ENCODE measurements at regions not wholly inside any gene's neighbourhood (a gene's known extent, or its start where the extent isn't known, plus 50 kb on each side); places are given as distances from the start of the nearest gene placed in this dataset.

DNA sequence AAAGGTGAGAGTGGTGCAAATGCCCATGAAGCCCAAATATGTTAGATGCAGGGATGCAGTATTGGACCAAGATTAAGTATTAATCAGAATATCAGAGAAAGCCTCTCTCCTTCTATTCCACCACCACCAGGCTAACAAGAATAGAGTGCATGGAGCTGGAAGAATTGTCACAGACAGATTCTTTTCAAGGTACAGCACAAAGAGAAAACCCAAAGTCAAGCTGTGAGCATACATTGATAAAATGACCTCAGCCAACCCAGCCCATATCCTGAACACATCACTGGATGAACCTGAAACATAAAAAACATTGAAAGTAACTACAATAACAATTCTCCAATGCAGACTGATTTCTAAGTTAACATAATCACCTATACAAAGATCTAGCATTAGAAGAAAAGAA, 445.7 kb upstream of the NETO1 start:
- no peak overlapping the region for H3K4me3 ChIP-seq (ENCODE audit: low read depth, low read length)
- no peaks in the 10 kb centered on the region for H3K4me1 ChIP-seq (ENCODE audit: control insufficient read depth in 1 of 2, insufficient read depth in 2 of 2, low read length in 2 of 2)
- no peak overlapping the region for H4K91ac ChIP-seq (ENCODE audit: low read depth, low read length)
- no peaks in the 10 kb centered on the region for H3K27me3 ChIP-seq (ENCODE audit: insufficient read depth, low read length)
- no peaks in the 10 kb centered on the region for H3K36me3 ChIP-seq (ENCODE audit: control insufficient read depth in 1 of 2, insufficient read depth in 2 of 2, low read length in 2 of 2)
- no peak overlapping the region for H4K8ac ChIP-seq (ENCODE audit: low read depth, low read length)
- H3K18ac ChIP-seq (ENCODE audit: low read length), result no peak overlapping the region
- no peak overlapping the region for H2AFZ ChIP-seq (ENCODE audit: insufficient read depth, low read length, poor library complexity)
- no peak for DNase-seq
- H2BK5ac ChIP-seq (ENCODE audit: low read depth, low read length, poor library complexity), result no peak overlapping the region
- no peak overlapping the region for H4K12ac ChIP-seq (ENCODE audit: low read depth, low read length)
- H3K79me2 ChIP-seq (ENCODE audit: control insufficient read depth, insufficient read depth, low read length, poor library complexity), result no peaks in the 10 kb centered on the region
- no peak overlapping the region for H3K4me2 ChIP-seq (ENCODE audit: low read length)
- no peak overlapping the region for H2AK5ac ChIP-seq (ENCODE audit: low read length)
- no peaks in the 10 kb centered on the region for H3K79me1 ChIP-seq (ENCODE audit: low read length)
- no peaks in the 10 kb centered on the region for H3K9me3 ChIP-seq (ENCODE audit: insufficient read depth, low read depth, low read length)
- H3K23ac ChIP-seq (ENCODE audit: low read length), result no peak overlapping the region
- no peak overlapping the region for H3K14ac ChIP-seq (ENCODE audit: low read length)
- H3K27ac ChIP-seq (ENCODE audit: low read depth, low read length), result no peak overlapping the region
- H3K4ac ChIP-seq (ENCODE audit: low read depth, low read length), result no peak overlapping the region
- no peak overlapping the region for H2BK120ac ChIP-seq (ENCODE audit: insufficient read depth, low read length, poor library complexity)
- no peak overlapping the region for H3K9ac ChIP-seq (ENCODE audit: low read length)
- H2BK12ac ChIP-seq (ENCODE audit: low read length), result no peak overlapping the region

DNA sequence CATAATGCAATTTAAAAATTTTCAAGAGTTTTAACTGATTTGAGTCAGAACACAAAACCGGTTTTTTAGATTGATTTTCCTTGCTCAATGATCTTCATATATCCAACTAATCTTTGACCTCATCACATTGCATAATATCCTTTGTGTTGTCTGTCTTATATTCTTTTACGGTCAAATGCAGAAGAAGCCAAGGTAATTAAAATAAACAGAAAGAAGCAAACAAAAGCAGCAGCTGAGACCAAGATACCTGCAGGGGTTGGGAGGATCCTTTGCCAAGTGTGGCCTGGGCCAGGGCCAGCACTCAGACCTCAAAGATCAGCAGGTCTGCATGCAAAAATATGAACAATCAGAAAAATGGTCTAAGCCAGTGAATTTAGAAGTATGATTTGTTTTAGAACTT, 428.9 kb upstream of the NETO1 start:
- no peak overlapping the region for H3K14ac ChIP-seq (ENCODE audit: low read length)
- H3K27me3 ChIP-seq (ENCODE audit: insufficient read depth, low read length), result no peaks in the 10 kb centered on the region
- no peak overlapping the region for H3K9ac ChIP-seq (ENCODE audit: low read length)
- no peak overlapping the region for H3K4me2 ChIP-seq (ENCODE audit: low read length)
- no CpG with 5 or more reads among the region's 2 CpGs for WGBS (ENCODE audit: extremely low coverage, insufficient coverage, insufficient read length)
- H4K91ac ChIP-seq (ENCODE audit: low read depth, low read length), result no peak overlapping the region
- H4K8ac ChIP-seq (ENCODE audit: low read depth, low read length), result no peak overlapping the region
- H3K18ac ChIP-seq (ENCODE audit: low read length), result no peak overlapping the region
- H2BK120ac ChIP-seq (ENCODE audit: insufficient read depth, low read length, poor library complexity), result no peak overlapping the region
- no peak overlapping the region for H2AK5ac ChIP-seq (ENCODE audit: low read length)
- H2BK5ac ChIP-seq (ENCODE audit: low read depth, low read length, poor library complexity), result no peak overlapping the region
- no peaks in the 10 kb centered on the region for H3K9me3 ChIP-seq (ENCODE audit: insufficient read depth, low read depth, low read length)
- no peak overlapping the region for H2AFZ ChIP-seq (ENCODE audit: insufficient read depth, low read length, poor library complexity)
- no peak for DNase-seq
- H4K12ac ChIP-seq (ENCODE audit: low read depth, low read length), result no peak overlapping the region
- no peaks in the 10 kb centered on the region for H3K79me1 ChIP-seq (ENCODE audit: low read length)
- H3K36me3 ChIP-seq (ENCODE audit: control insufficient read depth in 1 of 2, insufficient read depth in 2 of 2, low read length in 2 of 2), result no peaks in the 10 kb centered on the region
- no peak overlapping the region for H3K4me3 ChIP-seq (ENCODE audit: low read depth, low read length)
- no peak overlapping the region for H3K27ac ChIP-seq (ENCODE audit: low read depth, low read length)
- no peak overlapping the region for H3K4ac ChIP-seq (ENCODE audit: low read depth, low read length)
- H2BK12ac ChIP-seq (ENCODE audit: low read length), result no peak overlapping the region
- no peak overlapping the region for H3K23ac ChIP-seq (ENCODE audit: low read length)
- H3K4me1 ChIP-seq (ENCODE audit: control insufficient read depth in 1 of 2, insufficient read depth in 2 of 2, low read length in 2 of 2), result no peaks in the 10 kb centered on the region
- no peaks in the 10 kb centered on the region for H3K79me2 ChIP-seq (ENCODE audit: control insufficient read depth, insufficient read depth, low read length, poor library complexity)

DNA sequence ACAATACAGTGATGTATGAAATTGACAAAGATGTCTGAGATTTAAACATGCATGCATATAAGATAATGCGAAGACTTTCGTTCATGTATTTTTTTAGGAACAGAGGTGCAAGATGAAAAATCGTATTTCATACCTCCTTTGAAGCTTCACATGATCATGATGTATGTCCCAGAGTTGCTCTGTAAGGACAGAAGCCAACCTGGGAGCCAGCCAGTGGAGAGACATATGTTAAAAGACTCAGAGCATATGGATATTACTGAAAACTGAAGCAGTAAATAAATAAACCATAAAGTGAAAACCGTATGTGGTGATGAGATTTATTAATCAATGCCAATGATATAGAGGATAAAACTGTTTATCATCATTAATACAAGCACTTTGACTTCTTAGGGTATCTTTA, 424.4 kb upstream of the NETO1 start:
- Histone ChIP-seq H3K27ac (ENCODE audit: low read depth, low read length) (no peak overlapping the region), H3K79me1 (ENCODE audit: low read length) (no peaks in the 10 kb centered on the region), H3K4ac (ENCODE audit: low read depth, low read length) (no peak overlapping the region), H2AFZ (ENCODE audit: insufficient read depth, low read length, poor library complexity) (no peak overlapping the region), H3K9me3 (ENCODE audit: insufficient read depth, low read depth, low read length) (no peaks in the 10 kb centered on the region), H3K27me3 (ENCODE audit: insufficient read depth, low read length) (no peaks in the 10 kb centered on the region), H2BK5ac (ENCODE audit: low read depth, low read length, poor library complexity) (no peak overlapping the region), H4K8ac (ENCODE audit: low read depth, low read length) (no peak overlapping the region), H2AK5ac (ENCODE audit: low read length) (no peak overlapping the region), H2BK120ac (ENCODE audit: insufficient read depth, low read length, poor library complexity) (no peak overlapping the region), H3K9ac (ENCODE audit: low read length) (no peak overlapping the region), H4K91ac (ENCODE audit: low read depth, low read length) (no peak overlapping the region), H3K14ac (ENCODE audit: low read length) (no peak overlapping the region), H2BK12ac (ENCODE audit: low read length) (no peak overlapping the region), H3K23ac (ENCODE audit: low read length) (no peak overlapping the region), H3K79me2 (ENCODE audit: control insufficient read depth, insufficient read depth, low read length, poor library complexity) (no peaks in the 10 kb centered on the region), H3K18ac (ENCODE audit: low read length) (no peak overlapping the region), H3K4me3 (ENCODE audit: low read depth, low read length) (no peak overlapping the region), H3K36me3 (ENCODE audit: control insufficient read depth in 1 of 2, insufficient read depth in 2 of 2, low read length in 2 of 2) (no peaks in the 10 kb centered on the region), H3K4me2 (ENCODE audit: low read length) (no peak overlapping the region), H4K12ac (ENCODE audit: low read depth, low read length) (no peak overlapping the region), H3K4me1 (ENCODE audit: control insufficient read depth in 1 of 2, insufficient read depth in 2 of 2, low read length in 2 of 2) (no peaks in the 10 kb centered on the region)
- DNase-seq, result no peak
- WGBS (ENCODE audit: extremely low coverage, insufficient coverage, insufficient read length), result no CpG with 5 or more reads among the region's 4 CpGs

DNA sequence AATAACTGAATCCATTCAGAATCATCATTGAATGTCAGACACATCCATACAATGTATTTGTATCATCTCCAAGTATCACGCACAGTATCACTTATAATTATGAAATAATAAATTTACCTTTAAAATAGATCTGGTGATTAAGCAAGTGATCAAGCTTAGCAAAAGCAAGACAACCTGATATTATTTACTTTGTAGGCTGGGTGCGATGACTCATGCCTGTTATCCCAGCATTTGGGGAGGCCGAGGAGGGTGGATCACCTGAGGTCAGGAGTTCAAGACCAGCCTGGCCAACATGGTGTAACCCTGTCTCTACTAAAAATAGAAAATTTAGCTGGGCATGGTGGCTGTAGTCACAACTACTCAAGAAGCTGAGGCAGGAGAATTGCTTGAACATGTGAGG, 421.0 kb upstream of the NETO1 start:
- Histone ChIP-seq H3K4ac (ENCODE audit: low read depth, low read length) (no peak overlapping the region), H3K79me1 (ENCODE audit: low read length) (no peaks in the 10 kb centered on the region), H2BK5ac (ENCODE audit: low read depth, low read length, poor library complexity) (no peak overlapping the region), H4K8ac (ENCODE audit: low read depth, low read length) (no peak overlapping the region), H2AK5ac (ENCODE audit: low read length) (no peak overlapping the region), H2BK12ac (ENCODE audit: low read length) (no peak overlapping the region), H3K9me3 (ENCODE audit: insufficient read depth, low read depth, low read length) (no peaks in the 10 kb centered on the region), H3K4me1 (ENCODE audit: control insufficient read depth in 1 of 2, insufficient read depth in 2 of 2, low read length in 2 of 2) (no peaks in the 10 kb centered on the region), H3K27me3 (ENCODE audit: insufficient read depth, low read length) (no peaks in the 10 kb centered on the region), H2BK120ac (ENCODE audit: insufficient read depth, low read length, poor library complexity) (no peak overlapping the region), H3K4me2 (ENCODE audit: low read length) (no peak overlapping the region), H2AFZ (ENCODE audit: insufficient read depth, low read length, poor library complexity) (no peak overlapping the region), H4K12ac (ENCODE audit: low read depth, low read length) (no peak overlapping the region), H3K36me3 (ENCODE audit: control insufficient read depth in 1 of 2, insufficient read depth in 2 of 2, low read length in 2 of 2) (no peaks in the 10 kb centered on the region), H3K27ac (ENCODE audit: low read depth, low read length) (no peak overlapping the region), H3K14ac (ENCODE audit: low read length) (no peak overlapping the region), H3K9ac (ENCODE audit: low read length) (no peak overlapping the region), H3K4me3 (ENCODE audit: low read depth, low read length) (no peak overlapping the region), H4K91ac (ENCODE audit: low read depth, low read length) (no peak overlapping the region), H3K23ac (ENCODE audit: low read length) (no peak overlapping the region), H3K79me2 (ENCODE audit: control insufficient read depth, insufficient read depth, low read length, poor library complexity) (no peaks in the 10 kb centered on the region), H3K18ac (ENCODE audit: low read length) (no peak overlapping the region)
- DNase-seq, result no peak
- WGBS (ENCODE audit: extremely low coverage, insufficient coverage, insufficient read length), result no CpG with 5 or more reads among the region's 3 CpGs

DNA sequence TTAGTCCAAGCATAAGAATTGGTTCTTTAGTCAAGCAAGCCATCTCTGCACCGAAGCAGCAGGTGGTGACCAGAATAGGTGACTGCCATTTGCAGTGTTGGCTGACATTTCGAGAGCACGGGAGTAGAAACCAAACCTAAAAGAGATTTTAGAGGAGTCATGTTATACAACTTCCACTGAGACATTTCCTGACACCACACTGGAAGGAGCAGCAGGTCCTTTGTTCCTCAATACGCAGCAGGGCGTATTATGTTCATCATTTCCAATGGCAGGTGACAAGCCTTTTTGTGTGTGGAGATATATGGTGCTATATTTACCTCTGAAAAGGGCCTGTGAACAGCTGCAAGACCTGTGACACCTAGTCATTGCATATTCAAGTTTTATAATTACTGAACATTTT, 418.8 kb upstream of the NETO1 start:
- Histone ChIP-seq H2AK5ac (ENCODE audit: low read length) (no peak overlapping the region), H3K23ac (ENCODE audit: low read length) (no peak overlapping the region), H3K9ac (ENCODE audit: low read length) (no peak overlapping the region), H3K18ac (ENCODE audit: low read length) (no peak overlapping the region), H3K36me3 (ENCODE audit: control insufficient read depth in 1 of 2, insufficient read depth in 2 of 2, low read length in 2 of 2) (no peaks in the 10 kb centered on the region), H3K14ac (ENCODE audit: low read length) (no peak overlapping the region), H4K12ac (ENCODE audit: low read depth, low read length) (no peak overlapping the region), H3K4me3 (ENCODE audit: low read depth, low read length) (no peak overlapping the region), H2BK120ac (ENCODE audit: insufficient read depth, low read length, poor library complexity) (no peak overlapping the region), H3K79me1 (ENCODE audit: low read length) (peaks cover 3% of the 10 kb centered on the region), H4K8ac (ENCODE audit: low read depth, low read length) (no peak overlapping the region), H2BK12ac (ENCODE audit: low read length) (no peak overlapping the region), H3K9me3 (ENCODE audit: insufficient read depth, low read depth, low read length) (no peaks in the 10 kb centered on the region), H4K91ac (ENCODE audit: low read depth, low read length) (no peak overlapping the region), H2AFZ (ENCODE audit: insufficient read depth, low read length, poor library complexity) (no peak overlapping the region), H3K4me2 (ENCODE audit: low read length) (no peak overlapping the region), H3K4me1 (ENCODE audit: control insufficient read depth in 1 of 2, insufficient read depth in 2 of 2, low read length in 2 of 2) (peaks cover 0 to 5% of the 10 kb centered on the region in 2 experiments), H3K27ac (ENCODE audit: low read depth, low read length) (no peak overlapping the region), H3K27me3 (ENCODE audit: insufficient read depth, low read length) (no peaks in the 10 kb centered on the region), H2BK5ac (ENCODE audit: low read depth, low read length, poor library complexity) (no peak overlapping the region), H3K79me2 (ENCODE audit: control insufficient read depth, insufficient read depth, low read length, poor library complexity) (no peaks in the 10 kb centered on the region), H3K4ac (ENCODE audit: low read depth, low read length) (no peak overlapping the region)
- no CpG with 5 or more reads among the region's 5 CpGs for WGBS (ENCODE audit: extremely low coverage, insufficient coverage, insufficient read length)
- no peak for DNase-seq

Measured in trophoblast cell (in vitro differentiated cells and primary cell).